TTC549 (cell line): ENCODE measurements at regions not wholly inside any gene's neighbourhood (a gene's known extent, or its start where the extent isn't known, plus 50 kb on each side); places are given as distances from the start of the nearest gene placed in this dataset.

Experiments used
- FAIRE-seq: peaks from 2 replicates; lab custom pipeline; 2012; peaks lifted over from hg19 to GRCh38; lab: Jason Lieb, UNC

- FAIRE-seq, result no peak
Measured at GRCh38 chr17:12590417-12590816, 75.3 kb upstream of the MYOCD start.

GRCh38 chr17:12591021-12591735, 74.5 kb upstream of the MYOCD start:
- no peak for FAIRE-seq

GRCh38 chr17:12592941-12593340, 72.7 kb upstream of the MYOCD start:
- no peak for FAIRE-seq

GRCh38 chr17:12596961-12597360, 68.7 kb upstream of the MYOCD start:
- FAIRE-seq, result no peak

GRCh38 chr17:12597895-12598294, 67.8 kb upstream of the MYOCD start:
- no peak for FAIRE-seq

- no peak for FAIRE-seq
Measured at GRCh38 chr17:12599186-12599920, 66.3 kb upstream of the MYOCD start.

GRCh38 chr17:12600349-12600748, 65.3 kb upstream of the MYOCD start:
- no peak for FAIRE-seq

- no peak for FAIRE-seq
Measured at GRCh38 chr17:12603566-12603965, 62.1 kb upstream of the MYOCD start.

- FAIRE-seq, result no peak
Measured at GRCh38 chr17:12605222-12605621, 60.5 kb upstream of the MYOCD start.

- no peak for FAIRE-seq
Measured at GRCh38 chr17:12613566-12613965, 52.1 kb upstream of the MYOCD start.
